GM20000 (cell line): ENCODE measurements at regions not wholly inside any gene's neighbourhood (a gene's known extent, or its start where the extent isn't known, plus 50 kb on each side); places are given as distances from the start of the nearest gene placed in this dataset.
A peak's percentile ranks its signal among the peaks of the same experiment; 100 is the strongest.

Source experiments
- DNase-seq: peaks from one replicate; pipeline ENCODE4 v3.0.0; 2012; ENCODE audit warnings: low spot score
- CTCF ChIP-seq: IDR thresholded peaks from 2 replicates; pipeline ENCODE4 v1.5.1; 2012; ENCODE audit warnings: mild to moderate bottlenecking, control low read depth; ENCODE audit errors: extremely low read depth, missing control alignments

GRCh38 chr12:67370979-67371378 is 101.8 kb downstream of the CAND1 start:
- TF ChIP-seq CTCF: no peak

GRCh38 chr12:67377021-67377420 is 107.9 kb downstream of the CAND1 start:
- no peak for DNase-seq
- no peak for TF ChIP-seq CTCF

More at GRCh38 chr12:67370979-67371378, 101.8 kb downstream of the CAND1 start:
- no peak for DNase-seq

GRCh38 chr12:67377541-67377940 is 108.4 kb downstream of the CAND1 start:
- no peak for TF ChIP-seq CTCF
- DNase-seq: no peak

GRCh38 chr12:67382241-67382871 is 113.2 kb downstream of the CAND1 start:
- no peak for TF ChIP-seq CTCF
- peak; percentile 13 for DNase-seq

GRCh38 chr12:67386869-67387565 is 117.9 kb downstream of the CAND1 start:
- TF ChIP-seq CTCF: no peak
- DNase-seq: no peak

GRCh38 chr12:67388331-67389138 is 119.4 kb downstream of the CAND1 start:
- no peak for TF ChIP-seq CTCF
- DNase-seq: no peak

- TF ChIP-seq CTCF: no peak
- DNase-seq: no peak
Observed at GRCh38 chr12:67390273-67390672, 121.1 kb downstream of the CAND1 start.
